GM18511 (cell line): ENCODE measurements at regions not wholly inside any gene's neighbourhood (a gene's known extent, or its start where the extent isn't known, plus 50 kb on each side); places are given as distances from the start of the nearest gene placed in this dataset.
"Not testable (repeated sequence)": the region's sequence is repeated elsewhere in the genome, so short reads cannot be mapped to it uniquely, and the experiment has no call there.

Experiments used
- ATAC-seq: cut with Tn5 transposase; IDR thresholded peaks from one replicate; pipeline ENCODE4 v1.9.1; 2021; ENCODE audit warnings: mild to moderate bottlenecking, moderate library complexity; ENCODE audit not compliant: unreplicated experiment

GRCh38 chr15:89024418-89024817 lies 63.8 kb upstream of the ABHD2 start:
- ATAC-seq, result no peak

DNA sequence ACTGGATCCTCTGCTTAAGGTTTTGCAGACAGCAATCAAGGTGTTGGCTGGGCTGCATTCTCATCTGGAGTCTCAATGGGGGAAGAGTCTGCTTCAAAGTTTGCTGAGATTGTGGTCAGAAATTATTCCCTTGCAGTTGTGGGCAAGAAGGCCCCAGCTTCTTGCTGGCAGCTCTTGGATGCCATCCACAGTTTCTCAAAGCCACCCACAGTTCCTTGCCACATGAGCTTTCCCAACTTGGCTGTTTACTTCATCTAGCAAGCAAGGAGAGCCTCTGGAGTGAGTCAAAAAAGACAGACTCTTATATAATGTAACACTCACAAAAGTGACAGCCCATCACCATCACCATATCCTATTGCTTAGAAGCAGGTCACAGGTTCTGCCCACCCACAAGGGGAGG lies 62.1 kb upstream of the ABHD2 start:
- ATAC-seq, result no peak

DNA sequence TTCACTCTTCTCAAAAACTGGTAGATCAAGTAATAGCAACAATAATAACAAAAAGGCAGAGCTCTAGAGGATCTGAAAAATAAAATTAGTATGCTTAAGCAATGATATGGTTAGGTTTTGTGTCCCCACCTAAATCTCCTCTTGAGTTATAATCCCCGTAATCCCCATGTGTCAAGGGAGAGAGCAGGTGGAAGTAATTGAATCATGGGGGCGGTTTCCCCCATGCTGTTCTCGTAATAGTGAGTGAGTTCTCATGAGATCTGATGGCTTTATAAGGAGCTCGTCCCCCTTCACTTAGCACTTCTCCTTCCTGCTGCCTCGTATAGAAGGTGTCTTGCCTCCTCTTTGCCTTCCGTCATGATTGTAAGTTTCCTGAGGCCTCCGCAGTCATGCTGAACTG lies 60.2 kb upstream of the ABHD2 start:
- no peak for ATAC-seq

GRCh38 chr15:89030311-89030710 lies 57.9 kb upstream of the ABHD2 start:
- ATAC-seq, result no peak

- not testable (repeated sequence) for ATAC-seq
Observed at GRCh38 chr15:89031637-89032285, 56.5 kb upstream of the ABHD2 start.

DNA sequence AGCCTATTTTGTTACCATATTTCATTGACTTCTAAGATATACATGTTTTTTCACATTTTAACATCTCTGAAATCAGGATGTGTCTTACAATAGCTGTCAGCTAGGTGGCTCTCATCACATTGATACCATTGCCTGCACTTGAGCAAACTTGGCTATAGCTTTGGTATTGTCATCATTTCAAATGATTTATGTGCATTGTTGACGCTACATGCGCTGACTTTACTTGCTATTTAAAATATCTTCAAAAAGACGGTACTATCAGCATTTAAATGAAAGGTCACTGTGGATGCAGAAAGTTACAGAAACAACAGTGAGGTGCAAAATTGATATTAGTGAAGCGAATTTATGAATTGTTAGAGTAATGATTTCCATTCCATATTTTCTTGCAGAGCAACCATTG lies 54.0 kb upstream of the ABHD2 start:
- ATAC-seq, result no peak

GRCh38 chr15:89035150-89035549 lies 53.1 kb upstream of the ABHD2 start:
- no peak for ATAC-seq

DNA sequence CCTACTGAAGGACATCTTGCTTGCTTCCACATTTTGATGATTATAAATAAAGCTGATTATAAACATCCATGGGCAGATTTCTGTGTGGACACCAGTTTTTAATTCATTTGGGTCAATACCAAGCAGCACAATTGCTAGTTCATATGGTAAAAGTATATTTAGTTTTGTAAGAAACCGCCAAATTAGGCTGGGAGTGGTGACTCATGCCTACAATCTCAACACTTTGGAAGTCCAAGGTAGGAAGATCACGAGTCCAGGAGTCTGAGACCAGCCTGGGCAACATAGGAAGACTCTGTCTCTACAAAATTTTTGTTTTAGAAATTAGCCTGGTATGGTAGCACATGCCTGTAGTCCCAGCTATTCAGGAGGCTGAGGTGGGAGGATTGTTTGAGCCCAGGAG lies 52.6 kb upstream of the ABHD2 start:
- ATAC-seq, result no peak

DNA sequence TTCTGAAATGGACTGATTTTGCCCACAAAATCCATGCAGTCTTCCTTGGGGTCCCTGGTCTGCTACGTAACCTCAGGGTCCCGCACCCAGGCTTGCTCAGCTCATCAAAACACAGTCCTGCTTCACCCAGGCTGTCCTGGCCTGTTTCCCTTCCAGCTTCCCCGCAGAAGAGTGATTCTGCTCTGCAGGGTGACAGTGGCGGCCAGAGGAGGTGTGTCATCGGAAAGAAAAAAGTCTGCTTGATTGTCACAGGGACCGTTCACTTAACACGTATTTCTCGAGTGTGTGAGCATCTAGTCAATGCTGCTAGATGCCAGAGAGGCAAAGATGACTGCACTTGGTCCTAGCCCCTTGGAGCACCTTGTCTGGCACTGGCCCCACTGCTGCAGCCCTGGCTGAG lies 50.1 kb upstream of the ABHD2 start:
- no peak for ATAC-seq
